ENCODE measurements at regions not wholly inside any gene's neighbourhood (a gene's known extent, or its start where the extent isn't known, plus 50 kb on each side); places are given as distances from the start of the nearest gene placed in this dataset.

DNA sequence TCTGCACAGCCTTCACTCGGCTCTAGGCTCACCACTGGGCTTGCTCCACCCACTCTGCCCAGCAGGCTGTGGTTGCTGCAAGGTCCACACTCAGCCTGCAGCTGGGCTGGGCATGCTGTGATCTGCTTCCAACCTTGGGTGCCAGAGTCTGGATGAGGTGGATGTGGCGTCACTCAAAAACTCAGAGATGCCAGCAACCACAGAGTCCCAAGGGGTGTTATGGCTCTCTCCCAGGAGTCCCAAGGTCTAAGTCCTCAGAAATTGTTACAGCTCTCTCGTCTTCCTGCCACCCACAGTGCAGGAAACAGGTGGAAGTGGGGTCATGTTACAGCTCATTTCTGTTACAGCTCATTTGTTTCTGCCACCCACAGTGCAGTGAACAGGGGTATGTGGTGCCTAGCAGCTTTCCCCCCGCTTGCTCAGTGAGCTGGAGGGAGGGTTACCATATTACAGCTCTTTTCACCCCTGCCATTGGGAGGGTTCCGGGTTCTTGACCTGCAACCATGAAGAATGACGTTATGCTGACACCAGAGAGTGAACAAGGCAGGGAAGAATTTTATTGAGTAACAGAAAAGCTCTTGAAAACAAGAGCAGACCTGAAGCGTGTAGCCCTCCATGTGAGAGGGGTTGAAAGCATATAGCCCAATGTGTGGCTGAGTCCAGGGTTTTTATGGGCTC, 893.9 kb downstream of the PCDH7 start:
- H3K9me3 Mint-ChIP-seq, result peaks cover 22% of the 10 kb centered on the region
- TF ChIP-seq, protein P1, sequence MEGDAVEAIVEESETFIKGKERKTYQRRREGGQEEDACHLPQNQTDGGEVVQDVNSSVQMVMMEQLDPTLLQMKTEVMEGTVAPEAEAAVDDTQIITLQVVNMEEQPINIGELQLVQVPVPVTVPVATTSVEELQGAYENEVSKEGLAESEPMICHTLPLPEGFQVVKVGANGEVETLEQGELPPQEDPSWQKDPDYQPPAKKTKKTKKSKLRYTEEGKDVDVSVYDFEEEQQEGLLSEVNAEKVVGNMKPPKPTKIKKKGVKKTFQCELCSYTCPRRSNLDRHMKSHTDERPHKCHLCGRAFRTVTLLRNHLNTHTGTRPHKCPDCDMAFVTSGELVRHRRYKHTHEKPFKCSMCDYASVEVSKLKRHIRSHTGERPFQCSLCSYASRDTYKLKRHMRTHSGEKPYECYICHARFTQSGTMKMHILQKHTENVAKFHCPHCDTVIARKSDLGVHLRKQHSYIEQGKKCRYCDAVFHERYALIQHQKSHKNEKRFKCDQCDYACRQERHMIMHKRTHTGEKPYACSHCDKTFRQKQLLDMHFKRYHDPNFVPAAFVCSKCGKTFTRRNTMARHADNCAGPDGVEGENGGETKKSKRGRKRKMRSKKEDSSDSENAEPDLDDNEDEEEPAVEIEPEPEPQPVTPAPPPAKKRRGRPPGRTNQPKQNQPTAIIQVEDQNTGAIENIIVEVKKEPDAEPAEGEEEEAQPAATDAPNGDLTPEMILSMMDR (IDR thresholded peaks at IDR 0.05), result no peak
- DNase-seq, result no peak
- no peaks in the 10 kb centered on the region for H3K36me3 Mint-ChIP-seq (ENCODE audit: low read depth)
- H3K27me3 Mint-ChIP-seq (ENCODE audit: insufficient read depth), result no peaks in the 10 kb centered on the region
- no peak overlapping the region for H3K27ac Mint-ChIP-seq
- H3K4me3 Mint-ChIP-seq, result no peak overlapping the region
- H3K4me1 Mint-ChIP-seq (ENCODE audit: low read depth), result no peaks in the 10 kb centered on the region

DNA sequence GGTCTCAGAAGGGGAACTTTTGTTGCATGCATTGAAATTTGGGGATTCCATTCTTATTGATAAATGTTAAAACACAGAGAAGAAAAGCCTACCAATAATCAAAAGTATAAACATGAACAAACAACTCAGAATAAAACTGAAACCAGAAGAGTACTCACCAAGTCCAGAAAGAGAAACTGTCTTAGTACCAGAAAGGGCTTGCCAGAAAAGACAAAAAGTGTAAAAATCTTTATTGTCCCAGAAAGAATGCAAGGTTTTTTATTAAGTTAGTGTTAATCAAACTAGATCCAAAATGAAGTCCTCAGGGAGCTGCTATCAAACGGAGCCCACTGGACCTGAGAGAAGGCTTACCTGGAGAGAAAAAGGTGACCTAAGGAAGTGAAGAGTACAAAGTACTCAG, 897.5 kb downstream of the PCDH7 start:
- Mint-ChIP-seq H3K4me3 (no peak overlapping the region), H3K4me1 (ENCODE audit: low read depth) (no peaks in the 10 kb centered on the region), H3K27me3 (ENCODE audit: insufficient read depth) (no peaks in the 10 kb centered on the region), H3K36me3 (ENCODE audit: low read depth) (no peaks in the 10 kb centered on the region), H3K27ac (no peak overlapping the region), H3K9me3 (peaks cover 27% of the 10 kb centered on the region)
- TF ChIP-seq, protein P1 (IDR thresholded peaks at IDR 0.05), result no peak
- no peak for DNase-seq

DNA sequence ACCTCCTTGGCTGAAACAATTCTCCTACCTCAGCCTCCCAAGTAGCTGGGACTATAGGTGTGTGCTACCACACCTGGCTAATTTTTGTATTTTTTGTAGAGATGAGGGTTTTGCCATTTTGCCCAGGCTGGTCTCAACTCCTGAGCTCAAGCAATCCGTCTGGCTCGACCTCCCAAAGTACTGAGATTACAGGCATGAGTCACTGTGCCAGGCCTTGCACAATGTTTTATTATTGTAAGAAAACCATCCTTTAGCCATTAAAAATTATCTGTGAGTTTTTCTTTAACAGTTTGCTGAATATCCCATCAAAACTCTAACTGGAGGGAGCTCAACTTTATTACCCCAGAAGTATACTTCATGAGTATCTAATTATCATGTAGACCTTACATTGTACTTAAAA, 900.3 kb downstream of the PCDH7 start:
- no peak overlapping the region for H3K27ac Mint-ChIP-seq
- H3K4me3 Mint-ChIP-seq, result no peak overlapping the region
- H3K27me3 Mint-ChIP-seq (ENCODE audit: insufficient read depth), result no peaks in the 10 kb centered on the region
- DNase-seq, result no peak
- TF ChIP-seq, protein P1 (IDR thresholded peaks at IDR 0.05), result no peak
- peaks cover 31% of the 10 kb centered on the region for H3K9me3 Mint-ChIP-seq
- H3K36me3 Mint-ChIP-seq (ENCODE audit: low read depth), result no peaks in the 10 kb centered on the region
- H3K4me1 Mint-ChIP-seq (ENCODE audit: low read depth), result no peaks in the 10 kb centered on the region

DNA sequence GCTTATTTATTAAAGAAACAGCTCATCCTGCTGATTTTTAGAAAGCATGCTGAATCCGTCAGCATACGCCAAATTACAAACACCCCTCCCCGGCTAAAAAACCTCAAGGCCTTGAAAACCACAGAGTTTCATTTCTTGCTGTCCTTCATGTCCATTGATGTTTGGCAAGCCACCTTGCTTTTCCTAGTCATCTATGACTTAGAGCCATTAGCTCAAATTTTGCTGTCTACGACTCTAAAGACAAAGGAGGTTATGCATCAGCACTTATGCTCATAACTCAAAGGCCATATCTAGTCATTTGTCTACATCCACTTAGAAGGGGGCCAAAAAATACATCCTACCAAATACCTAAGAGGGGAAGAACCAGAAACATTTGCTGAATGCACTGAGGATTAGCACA, 925.1 kb downstream of the PCDH7 start:
- Mint-ChIP-seq H3K36me3 (ENCODE audit: low read depth) (0 out of 2 replicates have a peak, but pooled peaks cover 4% of the 10 kb centered on the region), H3K27ac (no peak overlapping the region), H3K9me3 (peaks cover 35% of the 10 kb centered on the region), H3K4me3 (no peak overlapping the region), H3K4me1 (ENCODE audit: low read depth) (no peaks in the 10 kb centered on the region), H3K27me3 (ENCODE audit: insufficient read depth) (no peaks in the 10 kb centered on the region)
- TF ChIP-seq, protein P1 (IDR thresholded peaks at IDR 0.05), result no peak
- no peak for DNase-seq

DNA sequence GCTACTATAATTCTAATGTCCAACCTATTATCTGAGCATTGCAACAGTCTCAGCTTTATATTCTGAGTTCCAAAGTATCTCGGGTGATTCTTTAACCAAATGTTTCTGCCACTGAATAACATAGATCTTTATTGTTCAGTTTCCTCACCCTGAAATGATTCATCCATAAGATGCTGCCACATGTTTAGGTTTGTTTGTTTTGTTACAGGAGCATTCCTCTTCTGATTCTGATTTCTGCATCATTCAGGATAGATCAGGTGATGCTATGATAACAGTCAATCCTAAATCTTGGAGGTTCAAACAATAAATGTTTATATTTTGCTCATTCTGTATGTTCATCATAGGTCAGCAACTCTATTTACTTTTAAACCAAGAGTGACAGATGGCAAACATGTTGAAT, 927.6 kb downstream of the PCDH7 start:
- H3K36me3 Mint-ChIP-seq (ENCODE audit: low read depth), result 0 out of 2 replicates have a peak, but pooled peaks cover 4% of the 10 kb centered on the region
- peaks cover 2% of the 10 kb centered on the region; the same call in 1 of the 2 replicates for H3K27me3 Mint-ChIP-seq (ENCODE audit: insufficient read depth)
- H3K4me1 Mint-ChIP-seq (ENCODE audit: low read depth), result no peaks in the 10 kb centered on the region
- H3K9me3 Mint-ChIP-seq, result peaks cover 38% of the 10 kb centered on the region
- H3K4me3 Mint-ChIP-seq, result no peak overlapping the region
- no peak overlapping the region for H3K27ac Mint-ChIP-seq
- DNase-seq, result no peak
- TF ChIP-seq, protein P1 (IDR thresholded peaks at IDR 0.05), result no peak

Measured in HFFc6 (cell line).